CD4-positive, alpha-beta T cell treated with Interleukin-4 for 1 hour (primary cell): ENCODE measurements at regions not wholly inside any gene's neighbourhood (a gene's known extent, or its start where the extent isn't known, plus 50 kb on each side); places are given as distances from the start of the nearest gene placed in this dataset.

Experiments used
- DNase-seq, 2 donors: peaks; one replicate each; pipeline ENCODE4 v3.0.0-alpha.2; 2020 to 2022

DNA sequence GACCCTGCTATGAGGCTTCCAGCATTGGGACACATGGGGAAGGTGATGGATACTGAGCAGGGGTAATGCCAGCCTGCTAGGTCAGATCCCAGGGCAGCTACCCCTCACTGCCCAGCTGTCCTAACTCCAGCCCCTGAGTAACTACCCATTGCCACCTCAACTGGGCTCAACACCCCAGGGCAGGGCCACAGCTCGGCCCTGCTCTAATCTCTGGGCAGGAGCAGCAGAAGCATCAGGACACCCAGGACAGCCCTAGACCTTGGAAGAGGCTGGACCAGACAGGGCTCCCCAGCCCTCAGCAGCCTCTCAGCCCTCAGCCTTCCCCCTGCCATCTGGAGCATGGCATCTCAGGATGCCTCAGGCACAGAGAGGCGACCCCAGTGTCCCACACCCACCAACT is 67.4 kb upstream of the TOP1 start:
- no peak for DNase-seq

DNA sequence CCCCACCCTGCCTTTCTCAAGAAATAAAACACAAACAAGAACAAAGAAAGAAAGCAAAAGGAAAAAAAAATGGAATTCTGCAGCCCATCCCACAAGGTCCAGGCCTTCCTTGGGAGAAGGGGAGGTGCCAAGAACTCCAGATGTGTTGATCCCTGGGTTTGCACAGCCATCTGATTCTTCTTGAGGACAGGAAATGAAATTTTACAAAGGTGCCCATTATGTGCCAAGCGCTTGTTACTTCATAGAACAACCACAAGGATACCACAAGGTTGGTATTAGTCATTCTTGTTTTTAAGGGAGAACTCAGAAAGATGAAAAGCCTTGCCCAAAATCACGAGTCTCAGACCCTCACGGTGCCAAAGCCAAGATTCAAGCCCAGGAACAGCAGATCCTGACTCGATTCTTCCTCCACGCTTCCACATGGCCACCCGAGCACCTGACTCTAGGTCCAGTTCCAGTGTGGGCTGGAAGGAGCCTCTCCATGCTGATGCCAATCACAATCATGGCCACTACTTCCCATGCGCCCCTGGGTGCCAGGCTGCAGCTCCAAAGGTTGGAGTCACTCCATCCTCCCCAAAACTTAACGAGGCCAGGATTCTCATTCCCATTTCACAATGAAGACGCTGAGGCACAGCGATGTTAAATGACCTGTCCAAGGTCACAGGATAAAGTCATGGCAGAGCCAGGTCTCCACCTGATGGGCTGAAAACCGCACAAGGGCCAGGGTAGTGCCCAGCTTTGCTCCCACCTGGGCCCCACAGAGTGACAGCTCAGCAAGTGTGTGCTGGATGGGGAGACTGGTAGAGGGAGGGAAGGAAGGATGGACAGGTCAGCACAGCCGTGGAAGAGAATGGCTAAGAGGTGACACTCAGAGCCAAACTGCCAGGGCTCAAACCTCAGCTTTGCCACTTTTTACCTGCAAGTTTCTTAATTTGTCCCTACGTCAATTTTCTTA is 66.7 kb upstream of the TOP1 start:
- no peak for DNase-seq

DNA sequence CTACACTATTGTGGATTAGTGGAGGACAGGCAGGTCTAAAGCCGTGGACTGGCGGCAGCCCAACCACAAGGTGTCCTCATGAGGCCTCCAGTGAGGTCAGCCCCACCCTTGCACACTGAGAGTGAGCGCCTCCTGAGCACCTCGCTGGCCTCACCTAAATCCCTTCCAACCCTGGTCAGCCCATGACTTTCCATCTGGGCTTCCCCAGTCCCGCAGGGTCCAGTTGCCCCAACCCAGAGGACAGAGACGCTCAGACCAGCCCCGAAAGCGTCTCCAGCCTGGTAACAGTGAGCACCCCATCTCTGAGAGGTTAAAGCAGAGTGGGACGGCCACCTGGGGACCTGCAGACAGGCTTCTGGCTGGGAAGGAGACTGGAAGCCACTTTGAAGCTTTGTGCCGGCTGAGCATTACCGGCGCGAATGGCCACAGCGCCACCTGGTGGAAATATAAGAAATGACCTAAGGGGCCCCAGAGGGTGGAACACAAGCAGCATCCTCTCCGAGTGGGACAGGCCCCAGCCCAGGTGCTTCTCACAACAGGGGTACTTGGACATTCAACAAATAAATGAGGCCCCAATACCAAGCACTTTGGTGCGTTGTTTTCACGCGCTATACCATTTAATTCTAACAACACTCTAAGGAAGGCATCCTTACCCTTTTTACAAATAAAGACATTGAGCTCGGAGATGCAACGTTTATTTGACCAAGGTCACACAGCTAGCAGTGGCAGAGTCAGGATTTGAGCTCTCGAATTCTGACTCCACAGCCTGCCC is 65.7 kb upstream of the TOP1 start:
- peak; percentile 73 to 75 for DNase-seq

DNA sequence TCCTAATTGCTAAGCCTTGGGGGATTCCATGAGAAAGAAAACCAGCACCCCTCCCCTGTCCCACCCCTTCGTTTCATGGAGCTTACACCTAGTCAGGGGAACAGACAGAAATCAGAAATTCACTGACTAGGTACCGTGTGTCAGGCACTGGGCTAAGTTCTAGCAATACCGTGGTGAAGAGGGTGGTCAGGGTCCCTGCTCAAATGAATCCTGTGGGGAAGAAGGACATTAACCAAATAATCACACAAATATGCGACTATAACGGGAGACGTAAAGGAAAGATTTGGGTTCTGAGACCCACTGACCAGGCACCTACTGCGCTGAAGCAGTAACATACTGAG is 65.1 kb upstream of the TOP1 start:
- DNase-seq: no peak

DNA sequence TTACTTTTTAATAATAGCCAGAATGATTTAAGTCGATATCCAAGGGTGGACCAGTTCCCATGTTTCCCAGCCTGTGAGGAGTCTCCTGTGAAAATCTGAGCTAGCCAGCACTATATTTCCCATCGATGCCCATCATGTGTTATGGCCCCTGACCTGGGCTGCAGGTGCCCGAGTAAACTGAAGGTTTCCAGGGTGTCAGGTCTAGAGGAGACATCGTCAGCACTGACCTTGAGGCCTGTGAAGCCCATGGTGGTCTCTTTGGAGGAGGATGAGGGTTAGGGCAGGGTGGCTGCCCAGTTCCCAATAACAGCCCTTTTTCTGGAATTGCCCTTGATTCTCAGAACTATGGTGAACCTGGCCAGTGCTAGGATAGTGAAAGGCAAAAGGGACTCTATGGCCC is 63.0 kb upstream of the TOP1 start:
- DNase-seq: no peak

DNA sequence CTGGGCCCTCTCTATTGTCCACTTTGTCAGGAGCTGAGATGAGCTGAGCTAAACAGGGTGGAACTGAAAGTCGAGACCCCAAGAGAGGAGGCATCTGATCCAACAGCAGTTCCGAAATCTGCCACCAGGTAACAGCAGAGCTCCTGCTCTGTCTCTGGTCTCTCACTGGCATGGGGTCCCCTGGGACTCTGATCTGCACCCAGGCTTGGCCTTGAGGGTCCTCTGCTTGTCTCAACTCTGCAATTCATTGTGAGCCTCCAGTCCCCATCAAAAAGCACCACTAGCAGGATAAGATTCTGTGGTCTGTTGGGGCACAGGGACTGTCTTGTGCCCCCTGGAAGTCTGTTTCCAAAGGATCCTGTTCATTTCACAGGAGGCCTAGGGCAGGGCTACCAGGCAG is 62.5 kb upstream of the TOP1 start:
- peak in 1 of 2 donors; percentile 55 for DNase-seq

DNA sequence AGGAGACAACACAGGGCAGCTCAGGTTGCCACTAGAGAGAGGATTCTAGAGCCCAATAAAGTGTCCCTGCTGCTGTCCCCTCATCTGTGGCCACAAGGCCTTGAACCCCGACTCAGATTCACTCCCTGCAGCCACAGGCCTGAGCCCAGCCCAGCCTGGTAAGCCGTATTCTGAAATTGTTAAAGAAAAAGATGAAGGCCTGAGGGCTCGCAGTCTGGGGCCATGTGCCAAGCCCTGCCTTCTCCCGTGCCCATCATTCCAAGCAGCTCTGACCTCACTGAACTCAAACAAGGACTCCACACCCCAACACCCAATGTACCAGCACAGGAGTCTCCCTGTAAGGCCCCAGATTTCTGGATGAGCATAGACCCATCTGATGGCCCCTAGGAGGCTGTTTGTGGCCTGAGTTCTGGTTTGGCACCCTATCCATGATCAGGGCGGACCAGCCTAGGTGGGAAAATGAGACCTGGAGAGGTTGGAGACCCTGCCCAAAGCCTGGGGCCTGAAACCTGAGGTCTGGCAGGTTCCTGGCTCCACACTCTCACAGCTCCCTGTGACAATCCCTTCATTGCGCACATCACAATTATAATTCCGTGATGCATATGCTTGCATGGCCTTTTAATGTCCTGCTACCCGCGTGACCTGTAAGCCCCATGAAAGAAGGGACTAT is 62.0 kb upstream of the TOP1 start:
- DNase-seq: no peak

DNA sequence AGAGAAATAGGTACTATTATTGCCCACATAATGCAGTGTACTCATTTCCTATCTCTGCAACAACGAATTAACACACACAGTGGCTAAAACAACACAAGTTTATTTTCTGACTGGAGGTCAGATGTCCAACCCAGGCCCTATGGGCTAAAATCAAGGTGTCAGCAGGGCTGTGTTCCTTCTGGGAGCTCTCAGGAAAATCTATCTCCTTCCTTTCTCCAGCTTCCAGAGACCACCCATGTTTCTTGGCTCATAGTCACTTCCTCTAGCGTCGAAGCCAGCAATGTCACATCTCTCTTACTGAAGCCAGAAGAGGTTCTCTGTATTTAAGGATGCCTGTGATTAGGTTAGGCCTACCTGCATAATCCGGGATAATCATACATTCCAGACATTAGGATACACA is 60.9 kb upstream of the TOP1 start:
- no peak for DNase-seq

DNA sequence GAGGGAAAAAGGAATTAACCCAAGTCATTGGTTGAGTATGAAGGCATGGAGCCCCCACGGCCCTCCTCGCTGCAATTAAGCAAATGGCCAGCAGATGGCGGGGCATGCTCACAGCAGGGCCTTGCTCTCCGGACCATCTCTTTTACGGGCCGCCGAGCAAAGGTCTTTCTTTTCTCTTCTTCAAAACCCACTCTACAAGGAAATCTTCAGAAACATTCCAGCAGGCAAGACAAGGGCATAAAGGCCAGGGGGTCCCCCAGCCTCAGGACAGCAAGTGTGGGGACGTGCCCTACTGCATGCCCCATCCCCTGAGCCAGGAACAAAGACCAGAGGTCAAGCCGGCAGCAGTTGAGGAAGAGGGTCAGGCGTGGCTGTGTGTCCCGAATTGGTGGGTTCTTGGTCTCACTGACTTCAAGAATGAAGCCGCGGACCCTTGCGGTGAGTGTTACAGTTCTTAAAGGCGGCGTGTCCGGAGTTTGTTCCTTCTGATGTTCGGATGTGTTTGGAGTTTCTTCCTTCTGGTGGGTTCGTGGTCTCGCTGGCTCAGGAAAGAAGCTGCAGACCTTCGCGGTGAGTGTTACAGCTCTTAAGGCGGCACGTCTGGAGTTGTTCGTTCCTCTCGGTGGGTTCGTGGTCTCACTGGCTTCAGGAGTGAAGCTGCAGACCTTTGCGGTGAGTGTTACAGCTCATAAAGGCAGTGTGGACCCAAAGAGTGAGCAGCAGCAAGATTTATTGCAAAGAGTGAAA is 59.6 kb upstream of the TOP1 start:
- DNase-seq: peak; percentile 85 to 86

DNA sequence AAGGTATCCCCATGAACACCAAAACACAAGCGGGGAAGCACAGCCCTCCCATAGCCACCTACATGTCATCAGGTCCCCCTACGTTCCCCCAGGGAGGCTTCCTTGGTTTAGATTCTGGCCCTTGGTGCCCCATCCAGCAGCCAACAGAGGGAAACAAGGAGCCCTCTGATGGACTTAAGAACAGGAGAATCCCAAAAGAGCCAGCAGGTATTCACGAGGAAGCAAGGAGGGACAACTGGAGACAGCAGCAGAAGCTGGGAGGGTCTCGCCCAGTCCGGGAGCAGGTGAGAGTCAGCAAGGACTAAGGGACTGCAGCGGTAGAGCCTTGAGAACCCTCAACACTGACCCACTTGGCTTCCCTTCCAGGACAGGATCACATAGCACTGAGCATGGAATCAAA is 58.4 kb upstream of the TOP1 start:
- no peak for DNase-seq

DNA sequence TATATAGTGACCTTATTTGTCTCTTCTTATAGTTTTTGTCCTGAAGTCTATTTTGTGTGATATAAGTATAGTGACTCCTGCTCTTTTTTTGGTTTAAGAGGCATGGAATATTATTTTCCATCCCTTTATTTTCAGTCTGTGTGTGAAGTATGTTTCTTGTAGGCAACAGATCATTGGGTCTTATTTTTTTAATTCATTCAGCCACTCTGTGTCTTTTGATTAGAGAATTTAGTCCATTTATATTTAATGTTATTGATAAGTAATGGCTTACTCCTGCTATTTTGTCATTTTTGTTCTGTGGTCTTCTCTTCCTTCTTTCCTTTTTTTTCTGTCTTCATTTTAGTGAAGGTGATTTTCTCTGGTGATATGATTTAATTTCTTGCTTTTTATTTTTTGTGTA is 51.4 kb upstream of the TOP1 start:
- no peak for DNase-seq

DNA sequence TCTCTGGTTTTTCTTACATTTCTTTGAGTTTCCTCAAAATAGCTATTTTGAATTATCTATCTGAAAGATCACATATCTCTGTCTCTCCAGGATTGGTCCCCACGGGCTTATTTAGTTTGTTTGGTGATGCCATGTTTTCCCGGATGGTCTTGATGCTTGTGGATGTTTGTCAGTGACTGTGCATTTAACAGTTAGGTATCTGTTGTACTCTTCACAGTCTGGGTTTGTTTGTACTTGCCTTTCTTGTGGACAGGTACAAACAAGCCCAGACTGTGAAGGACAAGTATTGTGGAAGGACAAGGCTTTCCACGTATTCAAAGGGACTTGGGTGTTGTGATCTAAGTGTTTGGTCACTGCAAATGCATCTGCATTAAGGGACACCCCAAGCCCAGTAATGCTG is 49.9 kb upstream of the TOP1 start:
- no peak for DNase-seq
